Endothelial cell of umbilical vein (primary cell): ENCODE measurements at regions not wholly inside any gene's neighbourhood (a gene's known extent, or its start where the extent isn't known, plus 50 kb on each side); places are given as distances from the start of the nearest gene placed in this dataset.

Experiments
- BruUV-seq: library from RNA; stranded (reverse); fragments of 400-500 nt; replicated peaks from 2 replicates; lab custom pipeline; 2021; lab: Mats Ljungman, UMichigan
- CTCF ChIA-PET: fragments of 300-600, 350-600 bp; sonication (Branson Sonifier 250); formaldehyde crosslinking; loops from one replicate; lab custom pipeline; 2021; ENCODE audit warnings: antibody characterized with exemption, inconsistent platforms; lab: Charles Lee
- POLR2A ChIA-PET: fragments of 300-600, 350-600 bp; sonication (Branson Sonifier 250); formaldehyde crosslinking; loops from one replicate; lab custom pipeline; 2021; ENCODE audit warnings: antibody characterized with exemption, inconsistent platforms; lab: Charles Lee
- DNase-seq: peaks from one replicate; pipeline ENCODE4 v3.0.0-alpha.2; 2011; ENCODE audit warnings: low read depth, low spot score
- FAIRE-seq: peaks from 2 replicates; lab custom pipeline; 2011; peaks lifted over from hg19 to GRCh38; lab: Jason Lieb, UNC
- H2AFZ ChIP-seq: 2 replicates; pipeline ENCODE4 v1.6.0; 2012; ENCODE audit warnings: low read depth, low read length, control low read depth, inconsistent platforms
- H3K27ac ChIP-seq: 2 replicates; pipeline ENCODE4 v1.5.1; 2011; ENCODE audit warnings: low read depth, mild to moderate bottlenecking, control low read depth, low read length, moderate library complexity; ENCODE audit not compliant: insufficient read depth
- H3K27me3 ChIP-seq, 2 experiments: 2 replicates each; pipeline versions ENCODE4 v1.6.0 to v1.6.1; 2011; ENCODE audit warnings: low read length in 2 of 2, mixed read lengths in 1 of 2; ENCODE audit not compliant: control insufficient read depth in 2 of 2, insufficient read depth in 2 of 2
- H3K36me3 ChIP-seq, 2 experiments: 2 replicates in 1 of 2; 3 replicates in 1 of 2; pipeline ENCODE4 v1.5.1; 2011; ENCODE audit warnings: low read length in 2 of 2, mild to moderate bottlenecking in 1 of 2, moderate library complexity in 1 of 2; ENCODE audit not compliant: control insufficient read depth in 2 of 2, insufficient read depth in 2 of 2; ENCODE audit errors: extremely low read depth in 1 of 2
- H3K4me1 ChIP-seq: 3 replicates; pipeline ENCODE4 v1.5.1; 2011; ENCODE audit warnings: mild to moderate bottlenecking, low read length; ENCODE audit not compliant: control insufficient read depth, insufficient read depth; ENCODE audit errors: extremely low read depth
- H3K4me2 ChIP-seq: 2 replicates; pipeline ENCODE4 v1.6.1; 2011; ENCODE audit warnings: low read length, control low read depth, mixed read lengths; ENCODE audit not compliant: insufficient read depth
- H3K4me3 ChIP-seq, 3 experiments: fragments of 200-600 bp in 1 of 3; sonication (generic), shearing (Covaris generic) in 1 of 3; replicated peaks in 1 of 3; 2 replicates each; pipeline ENCODE4 v1.5.1; 2011 to 2016; ENCODE audit warnings: control low read depth in 3 of 3, low read length in 3 of 3, mild to moderate bottlenecking in 2 of 3, inconsistent platforms in 1 of 3, low read depth in 1 of 3, moderate library complexity in 1 of 3; ENCODE audit not compliant: insufficient read depth in 1 of 3
- H3K79me2 ChIP-seq: 2 replicates; pipeline ENCODE4 v1.6.0; 2012; ENCODE audit warnings: low read length, inconsistent platforms; ENCODE audit not compliant: control insufficient read depth, insufficient read depth
- H3K9ac ChIP-seq: replicated peaks from 2 replicates; pipeline ENCODE3; 2011; ENCODE audit warnings: low read length, control low read depth; ENCODE audit not compliant: insufficient read depth; ENCODE audit errors: extremely low read depth
- H3K9me1 ChIP-seq: replicated peaks from 3 replicates; pipeline ENCODE4 v1.6.0; 2011; ENCODE audit warnings: mild to moderate bottlenecking, low read length; ENCODE audit not compliant: control insufficient read depth, insufficient read depth; ENCODE audit errors: extremely low read depth
- H3K9me3 ChIP-seq: replicated peaks from 2 replicates; pipeline ENCODE4 v1.5.1; 2012; ENCODE audit warnings: low read length, inconsistent platforms; ENCODE audit not compliant: control insufficient read depth, insufficient read depth
- H4K20me1 ChIP-seq: replicated peaks from 2 replicates; pipeline ENCODE3; 2011; ENCODE audit warnings: mild to moderate bottlenecking, low read length; ENCODE audit not compliant: control insufficient read depth, insufficient read depth; ENCODE audit errors: extremely low read depth
- EZH2 ChIP-seq: IDR thresholded peaks from 2 replicates; pipeline ENCODE4 v1.6.1; 2012; ENCODE audit warnings: borderline replicate concordance, low read depth, mild to moderate bottlenecking, moderate library complexity, low read length, inconsistent platforms; ENCODE audit not compliant: severe bottlenecking
- FOS ChIP-seq: IDR thresholded peaks from 2 replicates; pipeline ENCODE4 v1.6.1; 2011; ENCODE audit warnings: mild to moderate bottlenecking, low read length, moderate library complexity, borderline replicate concordance; ENCODE audit not compliant: insufficient read depth
- GATA2 ChIP-seq: IDR thresholded peaks from 2 replicates; pipeline ENCODE4 v1.7.0; 2011; ENCODE audit warnings: low read depth, mild to moderate bottlenecking, moderate library complexity, mixed read lengths, low read length; ENCODE audit not compliant: insufficient read length, insufficient read depth
- JUN ChIP-seq: IDR thresholded peaks from 2 replicates; pipeline ENCODE4 v1.6.1; 2011; ENCODE audit warnings: borderline replicate concordance, low read depth; ENCODE audit not compliant: insufficient read length, insufficient read depth
- MYC ChIP-seq: IDR thresholded peaks from one replicate; pipeline ENCODE4 v1.6.1; 2011; ENCODE audit warnings: mild to moderate bottlenecking, low read depth, low read length
- POLR2A ChIP-seq: IDR thresholded peaks from 2 replicates; pipeline ENCODE4 v1.6.1; 2012; ENCODE audit warnings: low read depth, mild to moderate bottlenecking, control low read depth, low read length
- POLR2AphosphoS5 ChIP-seq: IDR thresholded peaks from 2 replicates; pipeline ENCODE4 v1.6.1; 2012; ENCODE audit warnings: low read depth, mild to moderate bottlenecking, control low read depth, low read length, moderate library complexity; ENCODE audit not compliant: insufficient read depth
- dilution Hi-C: fragments of 300-500 bp; cut with MboI; formaldehyde crosslinking; loops from one replicate; pipeline ENCODE4 v1.15.0; 2019; ENCODE audit warnings: low sequenced_read_pairs; ENCODE audit not compliant: extremely low pct_ligation_motif_present
- intact Hi-C: fragments of 100-400 bp; cut with micrococcal nuclease; formaldehyde crosslinking; loops from one replicate; pipeline ENCODE4 v1.10.0; 2022
- TF ChIP-seq, protein P1 (sequence below), 2 donors: IDR thresholded peaks; 1 replicate in 1 of 2; 2 replicates in 1 of 2; pipeline ENCODE4 v1.5.1; 2011; ENCODE audit warnings: low read length in 2 of 2, mild to moderate bottlenecking in 2 of 2, moderate library complexity in 2 of 2, control low read depth in 1 of 2, inconsistent platforms in 1 of 2, low read depth in 1 of 2; ENCODE audit not compliant: insufficient read depth in 1 of 2; ENCODE audit errors: extremely low read depth in 1 of 2
- TF ChIP-seq, protein P2 (sequence below): IDR thresholded peaks from 2 replicates; pipeline ENCODE4 v1.6.1; 2011; ENCODE audit not compliant: insufficient read depth, insufficient read length

DNA sequence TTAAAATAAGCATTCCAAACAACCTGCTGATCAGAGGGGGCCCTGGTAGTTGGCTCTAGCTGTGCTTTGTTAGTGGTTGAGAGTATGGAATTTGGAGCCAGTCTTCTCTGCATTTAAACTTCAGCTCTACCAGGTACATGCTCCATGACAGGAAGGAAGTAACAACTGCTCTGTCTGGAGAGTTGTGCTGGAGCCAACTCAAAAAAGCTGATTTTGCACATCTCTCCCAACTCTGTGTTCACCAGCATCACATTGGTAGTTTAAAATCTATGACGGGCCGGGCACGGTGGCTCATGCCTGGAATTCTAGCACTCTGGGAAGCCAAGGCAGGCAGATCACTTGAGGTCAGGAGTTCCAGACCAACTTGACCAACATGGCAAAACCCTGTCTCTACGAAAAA, 68.8 kb upstream of the BMP2 start:
- DNase-seq = no peak
- CTCF ChIA-PET = no interaction called here

More for the DNA sequence above, 68.8 kb upstream of the BMP2 start:
- no peaks in the 10 kb centered on the region for H3K9me1 ChIP-seq
- no peak overlapping the region for H3K9ac ChIP-seq
- H3K79me2 ChIP-seq = no peaks in the 10 kb centered on the region
- no peaks in the 10 kb centered on the region for H3K36me3 ChIP-seq
- no peak overlapping the region for H2AFZ ChIP-seq
- FAIRE-seq = no peak
- POLR2A ChIA-PET = no interaction called here
- TF ChIP-seq POLR2A (no peak), GATA2 (no peak), EZH2 (no peak), FOS (no peak), JUN (no peak), MYC (no peak), POLR2AphosphoS5 (no peak)
- TF ChIP-seq, protein P1, sequence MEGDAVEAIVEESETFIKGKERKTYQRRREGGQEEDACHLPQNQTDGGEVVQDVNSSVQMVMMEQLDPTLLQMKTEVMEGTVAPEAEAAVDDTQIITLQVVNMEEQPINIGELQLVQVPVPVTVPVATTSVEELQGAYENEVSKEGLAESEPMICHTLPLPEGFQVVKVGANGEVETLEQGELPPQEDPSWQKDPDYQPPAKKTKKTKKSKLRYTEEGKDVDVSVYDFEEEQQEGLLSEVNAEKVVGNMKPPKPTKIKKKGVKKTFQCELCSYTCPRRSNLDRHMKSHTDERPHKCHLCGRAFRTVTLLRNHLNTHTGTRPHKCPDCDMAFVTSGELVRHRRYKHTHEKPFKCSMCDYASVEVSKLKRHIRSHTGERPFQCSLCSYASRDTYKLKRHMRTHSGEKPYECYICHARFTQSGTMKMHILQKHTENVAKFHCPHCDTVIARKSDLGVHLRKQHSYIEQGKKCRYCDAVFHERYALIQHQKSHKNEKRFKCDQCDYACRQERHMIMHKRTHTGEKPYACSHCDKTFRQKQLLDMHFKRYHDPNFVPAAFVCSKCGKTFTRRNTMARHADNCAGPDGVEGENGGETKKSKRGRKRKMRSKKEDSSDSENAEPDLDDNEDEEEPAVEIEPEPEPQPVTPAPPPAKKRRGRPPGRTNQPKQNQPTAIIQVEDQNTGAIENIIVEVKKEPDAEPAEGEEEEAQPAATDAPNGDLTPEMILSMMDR (IDR thresholded peaks at IDR 0.05; ENCODE audit: extremely low read depth in 1 of 2, insufficient read depth in 1 of 2, low read depth in 1 of 2, low read length in 2 of 2) = no peak
- TF ChIP-seq, protein P2, sequence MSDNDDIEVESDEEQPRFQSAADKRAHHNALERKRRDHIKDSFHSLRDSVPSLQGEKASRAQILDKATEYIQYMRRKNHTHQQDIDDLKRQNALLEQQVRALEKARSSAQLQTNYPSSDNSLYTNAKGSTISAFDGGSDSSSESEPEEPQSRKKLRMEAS = no peak
- H3K27me3 ChIP-seq = no peaks in the 10 kb centered on the region
- H4K20me1 ChIP-seq = no peaks in the 10 kb centered on the region
- no peak overlapping the region for H3K4me3 ChIP-seq
- no peaks in the 10 kb centered on the region for H3K9me3 ChIP-seq
- H3K4me2 ChIP-seq = no peak overlapping the region
- dilution Hi-C loops = no loop called here
- no peak overlapping the region for H3K27ac ChIP-seq
- H3K4me1 ChIP-seq = peaks cover 49% of the 10 kb centered on the region
- no TSS peak for BruUV-seq
- intact Hi-C loops = no loop called here
